Mesodermal cell (in vitro differentiated cells): ENCODE measurements at regions not wholly inside any gene's neighbourhood (a gene's known extent, or its start where the extent isn't known, plus 50 kb on each side); places are given as distances from the start of the nearest gene placed in this dataset.

Experiments used
- H3K27ac ChIP-seq: 2 replicates; pipeline ENCODE4 v1.7.0; 2013; ENCODE audit warnings: mild to moderate bottlenecking, low read depth, low read length, moderate library complexity; ENCODE audit not compliant: severe bottlenecking
- H3K36me3 ChIP-seq: 2 replicates; pipeline ENCODE4 v1.7.1; 2013; ENCODE audit warnings: mild to moderate bottlenecking, low read length, moderate library complexity; ENCODE audit not compliant: control insufficient read depth, insufficient read depth
- H3K4me1 ChIP-seq: one replicate; pipeline ENCODE4 v1.7.1; 2013; ENCODE audit warnings: mild to moderate bottlenecking, low read length; ENCODE audit not compliant: insufficient read depth, control insufficient read depth, poor library complexity, severe bottlenecking
- H3K4me3 ChIP-seq: 2 replicates; pipeline ENCODE4 v1.7.0; 2013; ENCODE audit warnings: low read length, control low read depth, mild to moderate bottlenecking; ENCODE audit not compliant: insufficient read depth, poor library complexity, severe bottlenecking; ENCODE audit errors: extremely low read depth
- H3K9me3 ChIP-seq: 2 replicates; pipeline ENCODE4 v1.7.1; 2013; ENCODE audit warnings: mild to moderate bottlenecking, low read length, moderate library complexity; ENCODE audit not compliant: control insufficient read depth
- WGBS, 2 experiments: methylation state at CpG; one replicate each; pipeline ENCODE4 v1.1.5; 2013; ENCODE audit warnings: missing lambda C conversion rate in 2 of 2; ENCODE audit not compliant: insufficient coverage in 2 of 2; 5-methylcytosine and 5-hydroxymethylcytosine counted together

DNA sequence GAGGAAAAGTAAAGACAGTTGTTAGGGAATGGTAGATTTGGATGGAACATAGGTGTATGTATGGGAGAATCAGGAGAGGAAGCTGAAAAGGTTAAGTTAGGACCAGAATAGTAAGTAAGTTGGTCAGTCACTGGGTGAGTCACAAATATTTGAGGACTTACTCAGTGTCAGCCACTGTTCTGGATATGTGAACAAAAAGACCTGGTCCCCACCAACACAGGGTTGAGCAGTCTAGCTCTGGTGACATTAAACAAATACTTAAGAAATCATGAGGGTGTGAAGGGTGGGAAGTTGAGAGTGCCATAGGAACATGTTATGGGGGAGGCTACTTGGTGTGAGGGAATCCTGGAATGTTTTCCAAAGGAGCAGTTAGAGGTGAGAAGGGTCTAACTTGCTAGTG is 246.9 kb downstream of the PTEN start:
- Histone ChIP-seq H3K4me1 (peaks cover 19% of the 10 kb centered on the region), H3K36me3 (no peaks in the 10 kb centered on the region), H3K4me3 (no peak overlapping the region), H3K27ac (peak overlapping the region; percentile 54), H3K9me3 (no peaks in the 10 kb centered on the region)

DNA sequence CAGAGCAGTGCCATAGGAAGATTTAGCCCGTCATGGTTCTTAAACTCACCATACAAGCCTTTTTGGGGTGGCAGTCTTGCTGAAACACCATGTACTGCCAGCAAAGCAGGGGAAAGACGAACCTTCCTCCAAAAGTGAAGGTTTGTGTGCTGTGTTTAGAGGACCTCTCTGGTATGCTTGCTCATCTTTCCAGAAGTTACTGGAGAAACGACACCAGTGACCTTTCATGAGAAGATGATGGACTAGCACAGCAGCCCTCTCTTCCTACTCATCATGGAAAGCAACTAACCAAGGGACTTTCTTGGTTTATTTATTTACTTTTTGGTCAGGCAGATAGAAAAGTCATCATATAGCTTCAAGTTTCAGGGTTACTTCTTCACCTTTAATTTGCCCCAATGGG is 247.4 kb downstream of the PTEN start:
- Histone ChIP-seq H3K36me3 (no peaks in the 10 kb centered on the region), H3K9me3 (no peaks in the 10 kb centered on the region), H3K4me1 (peaks cover 23% of the 10 kb centered on the region), H3K4me3 (no peak overlapping the region), H3K27ac (peak overlapping the region; percentile 54)
- WGBS, 2 experiments, result 100% methylated on average over 1 to 2 of the region's 3 CpGs

DNA sequence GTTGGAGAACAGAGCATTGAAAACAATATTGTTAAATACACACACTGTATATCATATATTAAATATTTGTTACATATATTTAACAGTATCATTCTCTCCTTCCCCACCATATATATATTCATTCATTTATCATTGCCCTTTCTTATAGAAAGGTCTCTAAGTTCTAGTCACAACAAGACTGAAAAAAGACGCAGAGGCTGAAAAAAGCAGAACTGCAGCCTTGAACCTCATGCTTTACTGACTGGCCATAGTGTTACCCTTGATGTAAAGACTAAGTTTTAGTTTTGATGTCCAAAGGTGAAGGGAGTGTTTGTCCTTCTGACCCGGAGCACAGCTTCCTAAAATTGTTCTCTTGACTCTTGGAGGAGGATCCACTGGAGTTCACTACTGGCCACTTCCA is 247.9 kb downstream of the PTEN start:
- Histone ChIP-seq H3K36me3 (no peaks in the 10 kb centered on the region), H3K4me1 (peaks cover 28% of the 10 kb centered on the region), H3K27ac (no peak overlapping the region), H3K4me3 (no peak overlapping the region), H3K9me3 (no peaks in the 10 kb centered on the region)
- 100% methylated on average over 1 of the region's 2 CpGs; no CpG with 5 or more reads in 1 of the 2 experiments for WGBS, 2 experiments

DNA sequence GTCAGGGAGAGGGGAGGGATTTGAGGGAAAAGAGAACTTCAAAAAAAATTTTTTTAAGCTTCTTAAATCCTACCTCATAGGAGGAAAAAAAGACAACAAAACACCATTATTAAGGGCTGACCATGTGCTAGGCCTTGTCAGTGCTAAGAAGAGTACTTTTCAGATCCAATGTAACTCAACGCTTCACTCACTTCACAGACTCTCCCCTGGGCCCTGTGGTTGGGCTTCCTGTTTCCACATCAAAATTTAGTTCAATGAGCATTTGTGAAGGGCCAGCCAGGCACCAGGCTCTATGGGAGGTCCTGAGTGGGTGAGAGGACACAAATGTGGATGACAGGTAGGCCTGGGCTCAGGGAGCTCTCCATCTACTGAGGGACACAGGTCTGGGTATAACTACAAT is 249.8 kb downstream of the PTEN start:
- WGBS, 2 experiments, result 100% methylated on average over 1 of the region's 1 CpG; no CpG with 5 or more reads in 1 of the 2 experiments
- no peak overlapping the region for H3K4me3 ChIP-seq
- H3K36me3 ChIP-seq, result no peaks in the 10 kb centered on the region
- no peaks in the 10 kb centered on the region for H3K9me3 ChIP-seq
- H3K4me1 ChIP-seq, result peaks cover 42% of the 10 kb centered on the region
- H3K27ac ChIP-seq, result no peak overlapping the region

DNA sequence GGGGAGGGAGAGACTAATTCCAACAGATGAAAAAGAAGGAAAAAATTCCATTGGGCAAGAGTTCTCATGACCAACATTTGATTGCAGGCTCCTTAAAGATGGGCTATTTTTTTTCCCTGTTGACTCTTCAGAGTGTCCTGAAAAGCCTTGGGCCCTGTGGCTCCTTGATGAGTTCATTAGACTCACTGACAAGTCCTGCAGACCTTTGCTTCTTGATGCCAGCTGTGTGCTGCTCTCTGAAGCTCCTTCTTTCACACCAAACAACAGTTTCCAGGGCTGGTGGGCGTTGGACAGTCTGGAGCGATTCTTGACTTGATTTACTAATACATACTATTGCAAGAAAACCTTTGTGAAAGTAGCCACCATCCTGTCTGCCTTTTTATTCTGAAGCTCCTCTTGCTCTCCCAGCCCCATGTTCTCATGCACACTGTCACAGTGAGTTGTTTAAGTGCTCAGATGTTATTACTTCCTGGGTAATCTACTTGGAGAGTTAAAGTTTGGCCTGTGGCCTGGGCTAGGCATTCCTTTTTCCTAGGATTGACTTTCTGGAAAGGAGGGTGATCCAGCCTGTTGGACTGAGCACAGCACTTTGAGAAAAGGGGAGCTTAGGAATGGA is 250.3 kb downstream of the PTEN start:
- Histone ChIP-seq H3K27ac (no peak overlapping the region), H3K9me3 (no peaks in the 10 kb centered on the region), H3K4me3 (no peak overlapping the region), H3K36me3 (no peaks in the 10 kb centered on the region), H3K4me1 (peaks cover 40% of the 10 kb centered on the region)
- WGBS, 2 experiments, result 100% methylated on average over 2 of the region's 2 CpGs

DNA sequence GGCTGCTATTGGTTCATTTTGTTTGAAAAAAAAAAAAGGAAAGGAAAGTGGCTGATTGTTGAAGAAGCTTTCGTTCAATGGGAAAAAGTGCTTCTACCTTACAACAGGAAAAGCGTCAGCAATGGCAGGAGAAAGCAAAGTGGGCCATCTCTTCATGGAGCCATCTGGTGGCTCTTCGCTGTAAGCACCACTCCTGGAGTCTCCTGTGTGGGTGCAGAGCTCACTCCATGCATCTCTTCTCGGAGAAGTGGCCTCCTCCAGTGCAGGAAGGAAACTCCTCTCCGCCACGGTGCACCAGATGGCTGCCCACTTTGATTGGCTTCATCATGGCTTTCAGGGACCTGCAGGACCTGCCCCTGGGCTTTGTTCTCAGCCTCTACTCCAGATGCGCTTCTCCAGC is 250.9 kb downstream of the PTEN start:
- Histone ChIP-seq H3K36me3 (no peaks in the 10 kb centered on the region), H3K9me3 (no peaks in the 10 kb centered on the region), H3K27ac (no peak overlapping the region), H3K4me1 (peaks cover 40% of the 10 kb centered on the region), H3K4me3 (no peak overlapping the region)
- 74 to 79% methylated on average over 6 to 7 of the region's 7 CpGs for WGBS, 2 experiments

DNA sequence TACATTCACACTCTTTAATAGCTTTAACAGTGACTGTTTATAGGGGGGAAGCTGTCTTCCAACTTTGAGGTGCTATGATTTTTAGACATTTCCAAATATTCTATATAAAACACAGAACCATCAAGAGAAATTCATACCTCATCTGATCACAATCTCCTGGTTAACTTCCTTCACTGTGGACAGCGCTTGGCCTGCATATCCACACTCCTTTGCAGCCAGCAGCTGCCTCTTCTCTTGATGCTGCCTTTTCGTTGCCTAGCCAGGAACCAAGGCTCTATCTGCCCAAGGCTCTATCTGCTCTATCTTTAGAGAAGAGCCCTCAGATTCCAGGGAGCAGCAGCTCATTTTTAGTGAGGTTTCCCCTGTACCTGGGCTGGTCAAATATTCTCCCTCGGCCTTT is 252.0 kb downstream of the PTEN start:
- Histone ChIP-seq H3K4me3 (no peak overlapping the region), H3K4me1 (peaks cover 37% of the 10 kb centered on the region), H3K27ac (no peak overlapping the region), H3K9me3 (no peaks in the 10 kb centered on the region), H3K36me3 (no peaks in the 10 kb centered on the region)
- 100% methylated on average over 1 to 3 of the region's 3 CpGs for WGBS, 2 experiments

DNA sequence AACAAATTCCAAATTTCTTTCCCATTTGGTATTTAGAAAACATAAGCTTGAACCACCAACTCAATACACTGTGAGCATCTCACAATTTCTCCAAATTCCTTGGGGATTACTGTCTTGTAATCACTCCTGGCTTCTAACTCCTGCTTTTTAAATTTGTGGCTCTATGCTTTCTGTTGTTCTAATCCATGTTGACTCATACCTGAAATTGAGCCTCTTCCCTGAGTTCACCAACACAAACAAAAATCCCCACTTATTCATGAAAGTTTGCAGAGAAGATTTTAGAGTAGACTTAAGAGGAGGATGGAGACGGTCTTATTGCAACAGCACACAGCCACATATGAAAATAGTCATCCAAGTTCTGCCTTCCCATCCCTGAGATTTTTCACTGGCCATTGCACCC is 252.5 kb downstream of the PTEN start:
- no peaks in the 10 kb centered on the region for H3K9me3 ChIP-seq
- H3K36me3 ChIP-seq, result no peaks in the 10 kb centered on the region
- no peak overlapping the region for H3K4me3 ChIP-seq
- H3K4me1 ChIP-seq, result peaks cover 32% of the 10 kb centered on the region
- H3K27ac ChIP-seq, result no peak overlapping the region
- WGBS, 2 experiments, result 100% methylated on average over 1 of the region's 1 CpG; no CpG with 5 or more reads in 1 of the 2 experiments

DNA sequence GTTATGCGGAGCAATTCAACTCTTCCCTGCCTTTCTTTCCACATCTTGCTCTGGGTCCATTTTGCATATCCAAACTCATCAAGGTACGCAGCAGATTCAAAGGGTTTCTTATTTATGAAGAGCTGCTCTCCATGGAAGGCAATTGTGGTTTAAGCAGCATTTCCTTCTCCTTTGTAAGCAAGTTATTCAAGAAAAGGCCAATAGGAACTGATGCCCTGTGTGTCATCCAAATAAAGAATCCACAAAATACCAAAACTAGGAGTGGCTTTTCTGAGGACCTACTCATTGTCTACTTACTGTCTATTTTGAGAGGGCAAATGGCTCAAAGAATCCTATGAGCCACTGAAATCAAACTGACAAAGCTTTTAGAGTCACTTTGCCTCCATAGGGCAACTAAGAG is 253.1 kb downstream of the PTEN start:
- H3K9me3 ChIP-seq, result no peaks in the 10 kb centered on the region
- H3K36me3 ChIP-seq, result no peaks in the 10 kb centered on the region
- H3K4me3 ChIP-seq, result no peak overlapping the region
- no peak overlapping the region for H3K27ac ChIP-seq
- 86 to 100% methylated on average over 1 to 2 of the region's 2 CpGs for WGBS, 2 experiments
- H3K4me1 ChIP-seq, result peaks cover 32% of the 10 kb centered on the region

DNA sequence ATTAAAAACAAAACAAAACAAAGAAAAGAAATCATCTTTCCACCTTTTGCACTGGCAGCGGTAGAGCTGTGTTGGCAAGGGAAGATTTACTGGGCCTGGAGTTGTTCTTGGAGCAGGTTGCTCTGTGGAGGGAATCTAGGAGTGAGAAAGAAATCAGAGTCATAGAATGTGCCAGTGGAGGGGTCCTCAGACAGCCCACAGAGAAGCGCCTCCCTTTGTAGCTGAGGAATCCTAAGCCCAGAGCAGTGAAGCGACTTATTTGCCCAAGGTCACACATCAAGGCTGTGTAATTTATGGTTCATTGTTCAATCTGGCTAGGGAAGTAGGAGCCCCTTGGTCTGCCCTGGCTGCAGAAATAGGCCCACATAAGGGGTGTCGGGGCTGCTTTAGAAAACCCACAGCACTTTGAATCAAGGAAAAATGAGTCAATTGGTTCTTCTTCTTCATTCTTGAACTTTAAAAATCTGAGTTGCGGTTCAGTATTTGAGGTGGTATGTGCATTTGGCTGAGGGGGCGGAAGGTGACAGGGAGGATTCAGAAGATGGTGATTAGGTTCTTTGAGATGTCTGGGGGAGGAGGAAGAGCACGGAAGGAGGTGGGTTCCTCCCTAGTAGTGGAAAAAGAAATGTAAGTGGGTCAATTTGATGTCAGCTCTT is 253.7 kb downstream of the PTEN start:
- no peak overlapping the region for H3K27ac ChIP-seq
- WGBS, 2 experiments, result 84 to 92% methylated on average over 4 to 6 of the region's 7 CpGs
- no peaks in the 10 kb centered on the region for H3K36me3 ChIP-seq
- no peaks in the 10 kb centered on the region for H3K9me3 ChIP-seq
- H3K4me1 ChIP-seq, result peaks cover 32% of the 10 kb centered on the region
- H3K4me3 ChIP-seq, result no peak overlapping the region

DNA sequence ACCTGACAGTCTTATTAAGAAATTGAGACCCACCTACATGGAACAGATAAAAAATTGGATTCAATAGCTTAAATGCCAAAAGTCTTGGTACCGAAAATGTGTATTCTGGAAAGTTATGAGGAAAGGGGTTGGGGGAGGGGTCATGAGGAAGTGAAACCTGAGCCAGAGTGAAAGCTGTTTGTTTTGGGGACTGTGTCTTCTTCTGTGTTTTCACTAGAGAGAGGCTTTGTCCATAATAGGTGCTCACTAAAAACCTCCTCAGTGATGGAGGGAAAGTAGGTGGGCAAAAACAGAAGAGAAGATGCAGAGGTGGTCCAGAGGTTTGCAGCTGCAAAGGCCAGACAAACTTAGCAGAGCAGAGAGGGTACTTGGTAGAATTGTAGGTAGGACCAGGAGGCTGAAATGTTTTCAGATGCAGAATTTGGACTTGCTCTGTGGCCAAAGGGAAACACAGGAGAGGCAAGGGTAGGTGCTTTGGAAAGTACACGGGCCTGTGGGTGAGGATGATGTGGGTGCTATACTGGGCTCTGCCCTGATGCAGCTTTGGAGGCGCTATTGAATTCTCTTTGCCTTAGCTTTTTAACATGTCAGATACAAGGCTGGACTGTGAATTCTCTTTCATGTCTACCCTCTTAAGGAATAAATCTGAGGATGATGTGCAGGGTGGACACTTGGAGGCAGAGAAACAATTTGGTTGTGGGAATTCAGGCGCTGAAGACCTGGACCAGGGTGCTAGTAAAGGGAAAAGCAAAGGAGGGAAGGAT is 254.6 kb downstream of the PTEN start:
- H3K36me3 ChIP-seq, result no peaks in the 10 kb centered on the region
- no peak overlapping the region for H3K27ac ChIP-seq
- WGBS, 2 experiments, result 88 to 93% methylated on average over 3 to 4 of the region's 4 CpGs
- no peaks in the 10 kb centered on the region for H3K9me3 ChIP-seq
- H3K4me3 ChIP-seq, result no peak overlapping the region
- peaks cover 32% of the 10 kb centered on the region for H3K4me1 ChIP-seq
